Cardiac septum (tissue), 1 donor: ENCODE measurements at regions not wholly inside any gene's neighbourhood (a gene's known extent, or its start where the extent isn't known, plus 50 kb on each side); places are given as distances from the start of the nearest gene placed in this dataset.
"Not testable (repeated sequence)": the region's sequence is repeated elsewhere in the genome, so short reads cannot be mapped to it uniquely, and the experiment has no call there.

ENCODE experiments used
- DNase-seq: peaks from one replicate; pipeline ENCODE4 v3.0.0-alpha.2; 2020; ENCODE audit warnings: low spot score
- intact Hi-C: fragments of 100-400 bp; cut with DNase I; formaldehyde crosslinking; loops from one replicate; pipeline ENCODE4 v1.14.0; 2022
- donor health status: DM: no; HTN: no; CAD: no.

- intact Hi-C loops: no loop called here
- no peak for DNase-seq
These were observed 287.3 kb upstream of the DDI1 start for GRCh38 chr11:103749158-103749557.

- DNase-seq: no peak
- intact Hi-C loops: no loop called here
These were observed 267.6 kb upstream of the DDI1 start for GRCh38 chr11:103768816-103769215.

GRCh38 chr11:103773059-103773458 lies 263.4 kb upstream of the DDI1 start:
- DNase-seq: no peak
- intact Hi-C loops: no loop called here

DNA sequence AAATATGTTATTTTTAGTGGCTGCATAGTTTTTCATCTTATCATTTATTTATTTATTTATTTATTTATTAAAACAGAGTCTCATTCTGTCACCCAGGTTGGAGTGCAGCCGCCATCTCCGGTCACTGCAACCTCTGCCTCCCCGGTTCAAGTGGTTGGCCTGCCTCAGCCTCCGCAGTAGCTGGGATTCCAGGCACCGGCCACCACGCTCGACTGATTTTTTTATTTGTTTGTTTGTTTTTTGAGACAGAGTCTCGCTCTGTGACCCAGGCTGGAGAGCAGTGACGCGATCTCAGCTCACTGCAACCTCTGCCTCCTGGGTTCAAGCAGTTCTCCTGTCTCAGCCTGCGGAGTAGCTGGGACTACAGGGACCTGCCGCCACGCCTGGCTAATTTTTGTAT lies 262.9 kb upstream of the DDI1 start:
- intact Hi-C loops: no loop called here
- no peak for DNase-seq

DNA sequence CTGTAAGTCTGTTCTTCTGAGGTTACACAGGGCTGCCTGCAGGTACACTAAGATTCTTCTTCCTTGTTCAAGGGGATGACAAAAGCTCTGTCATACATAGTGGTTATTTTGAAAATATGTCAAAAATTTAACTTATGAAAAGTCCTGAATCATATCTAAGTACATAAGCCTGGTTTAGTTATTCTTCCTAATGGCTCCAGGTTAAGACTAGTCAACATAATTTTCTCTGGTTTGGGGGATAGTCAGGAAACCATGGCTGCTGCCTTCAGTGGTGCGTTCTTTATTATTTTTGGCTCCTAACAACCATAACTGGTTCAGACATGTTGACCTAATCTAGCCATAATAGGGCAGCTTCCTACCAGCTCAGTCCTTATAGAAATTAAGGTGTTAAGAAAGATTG lies 257.4 kb upstream of the DDI1 start:
- intact Hi-C loops: no loop called here

DNA sequence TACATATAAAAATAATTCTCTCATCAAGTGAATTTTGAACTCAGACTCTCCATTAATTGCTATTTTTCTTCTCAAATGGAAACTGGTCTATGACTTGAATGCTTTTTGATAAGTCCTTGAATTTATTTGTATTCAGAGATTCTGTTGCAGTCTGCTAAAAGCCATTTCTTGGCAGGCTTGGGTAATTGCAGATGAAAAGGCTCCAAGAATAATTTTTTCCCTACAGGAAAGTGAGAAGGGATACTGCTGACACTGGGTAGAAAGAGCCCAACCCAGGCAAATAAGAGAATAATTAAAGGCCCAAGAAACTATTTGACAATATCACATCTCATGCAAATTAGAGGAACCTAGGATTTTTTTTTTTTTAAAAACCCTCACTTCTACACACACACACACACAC lies 246.5 kb upstream of the DDI1 start:
- intact Hi-C loops: no loop called here

More for the DNA sequence above, 257.4 kb upstream of the DDI1 start:
- DNase-seq: no peak

DNA sequence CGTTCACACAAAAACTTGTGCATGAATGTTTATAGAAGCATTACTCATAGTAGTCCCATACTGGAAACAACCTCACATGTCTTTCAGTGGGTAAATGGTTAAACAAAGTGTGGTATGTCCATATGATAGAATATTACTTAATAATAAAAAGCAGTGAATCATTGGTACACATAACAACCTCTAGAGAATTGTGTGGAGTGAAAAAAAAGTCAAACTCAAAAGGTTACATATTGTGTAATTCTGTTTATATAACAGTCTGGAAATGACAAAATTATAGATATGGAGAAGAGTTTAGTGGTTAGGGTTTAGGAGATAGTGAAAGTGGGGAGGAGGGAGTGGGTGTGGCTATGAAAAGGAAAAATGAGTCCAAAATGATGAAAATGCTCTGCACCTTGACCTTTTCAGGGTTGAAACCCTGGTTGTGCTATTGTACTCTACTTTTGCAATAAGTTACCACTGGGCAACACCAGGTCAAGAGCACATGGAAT lies 243.4 kb upstream of the DDI1 start:
- no peak for DNase-seq
- intact Hi-C loops: no loop called here

More for the DNA sequence above, 246.5 kb upstream of the DDI1 start:
- DNase-seq: no peak

GRCh38 chr11:103794262-103794661 lies 242.2 kb upstream of the DDI1 start:
- intact Hi-C loops: no loop called here

GRCh38 chr11:103798026-103798425 lies 238.4 kb upstream of the DDI1 start:
- no peak for DNase-seq
- intact Hi-C loops: loop anchor here (2.0 to 5.0 kb wide), 2 partner anchors 73 to 116 kb away; no protein-coding TSS in a partner anchor

More at GRCh38 chr11:103794262-103794661, 242.2 kb upstream of the DDI1 start:
- no peak for DNase-seq

GRCh38 chr11:103798446-103798845 lies 238.0 kb upstream of the DDI1 start:
- intact Hi-C loops: loop anchor here (2.0 to 5.0 kb wide), 2 partner anchors 72 to 116 kb away; no protein-coding TSS in a partner anchor
- DNase-seq: no peak

DNA sequence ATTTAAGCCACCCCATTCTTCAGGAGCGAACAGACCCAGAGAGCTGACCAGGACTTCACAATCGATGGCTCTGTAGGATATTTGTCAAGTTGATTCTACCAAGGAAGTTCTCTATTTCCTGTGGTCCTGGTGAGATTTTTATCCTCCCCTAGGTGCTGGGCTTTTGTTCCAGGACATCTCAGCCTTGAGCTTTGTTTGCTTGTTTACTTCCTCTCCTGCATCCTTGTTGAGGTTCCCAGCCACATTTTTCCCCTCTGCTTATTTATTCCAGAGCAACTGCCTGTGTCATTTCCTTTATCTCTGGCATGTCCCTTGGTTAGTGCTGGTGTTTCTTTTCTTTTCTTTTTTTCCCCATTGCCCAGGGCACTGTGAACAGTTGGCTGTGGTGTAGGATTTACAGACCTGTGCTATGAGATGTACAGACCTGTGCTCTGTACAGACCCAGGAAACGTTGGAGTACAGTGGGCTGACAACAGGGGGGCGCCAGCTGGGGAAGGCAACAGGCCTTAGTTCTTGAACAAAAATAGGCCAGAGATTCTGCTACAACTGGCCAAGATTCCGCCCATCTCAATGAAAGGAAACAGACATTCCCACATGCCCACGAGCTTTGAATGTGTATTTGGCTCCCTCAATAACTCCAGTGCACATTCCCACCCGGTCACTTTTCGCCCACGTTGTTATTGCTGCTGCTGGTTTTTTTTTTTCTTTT lies 235.9 kb upstream of the DDI1 start:
- DNase-seq: peak; percentile 79
- intact Hi-C loops: loop anchor here (5.0 to 10.0 kb wide), 3 partner anchors 54 to 147 kb away; no protein-coding TSS in a partner anchor

DNA sequence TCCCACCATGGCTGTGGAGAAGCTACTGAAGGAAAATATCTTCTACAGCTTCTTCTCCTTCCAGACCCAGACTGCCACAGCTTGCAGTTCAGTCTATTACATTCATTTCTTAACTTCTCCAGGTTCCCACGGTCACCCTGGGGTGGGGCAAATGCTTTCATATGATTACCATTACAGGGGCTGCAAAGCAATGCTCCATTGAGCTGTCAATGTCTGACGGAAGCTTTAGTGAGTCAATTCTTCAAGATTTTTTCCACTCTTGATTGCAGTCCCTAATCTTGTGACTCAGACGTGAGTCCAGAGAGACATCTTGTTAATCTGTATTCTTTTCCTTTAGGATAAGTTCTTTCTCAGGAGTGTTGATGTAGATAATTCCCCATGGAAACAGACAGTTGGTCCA lies 233.4 kb upstream of the DDI1 start:
- DNase-seq: no peak
- intact Hi-C loops: loop anchor here (5.0 to 10.0 kb wide), 3 partner anchors 52 to 144 kb away; no protein-coding TSS in a partner anchor

- intact Hi-C loops: loop anchor here (5.0 to 10.0 kb wide), 2 partner anchors 49 to 357 kb away; partner anchors contain the start of gene PDGFD
- no peak for DNase-seq
These were observed 230.8 kb upstream of the DDI1 start for GRCh38 chr11:103805688-103806009.

GRCh38 chr11:103806130-103806895 lies 230.1 kb upstream of the DDI1 start:
- intact Hi-C loops: loop anchor here (5.0 to 10.0 kb wide), 2 partner anchors 48 to 356 kb away; partner anchors contain the start of gene PDGFD
- no peak for DNase-seq

DNA sequence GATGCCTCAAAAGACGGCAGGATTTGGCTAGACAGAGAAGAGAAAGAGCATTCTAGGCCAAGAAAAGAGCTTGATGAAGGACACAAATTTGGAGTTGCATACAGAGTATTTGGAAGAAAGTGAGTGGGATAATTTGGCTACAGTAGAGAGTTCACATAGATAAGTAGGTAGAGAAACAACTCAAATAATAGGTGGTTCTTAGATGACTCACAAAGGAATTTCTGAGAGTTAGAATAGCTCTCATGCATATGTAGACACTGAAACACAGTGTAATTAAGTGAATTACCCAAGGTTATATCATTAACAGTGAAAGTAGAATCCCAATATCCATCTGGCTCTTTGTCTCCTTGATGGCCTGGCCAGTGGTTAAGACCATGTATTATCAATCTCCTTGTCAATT lies 228.6 kb upstream of the DDI1 start:
- no peak for DNase-seq
- intact Hi-C loops: loop anchor here (5.0 to 10.0 kb wide), 2 partner anchors 47 to 354 kb away; partner anchors contain the start of gene PDGFD

DNA sequence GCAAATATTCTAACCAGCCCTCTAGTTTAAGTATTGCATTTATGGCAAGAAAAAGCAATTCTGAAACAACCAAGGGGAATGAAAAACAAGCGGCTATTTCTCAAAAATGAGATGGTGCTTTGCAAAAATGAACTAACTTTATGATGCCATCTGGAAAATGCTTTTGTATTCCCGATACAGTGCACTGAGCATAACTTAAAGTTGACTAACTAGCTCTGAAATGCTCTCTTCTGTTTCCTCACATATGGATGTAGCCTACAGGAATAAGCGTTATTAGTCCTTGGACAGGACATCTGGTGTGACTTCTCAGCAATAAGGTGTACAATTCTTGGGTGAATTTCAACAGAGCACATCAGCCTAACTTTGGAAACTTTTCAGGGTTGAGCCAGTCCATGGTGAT lies 228.2 kb upstream of the DDI1 start:
- DNase-seq: no peak
- intact Hi-C loops: loop anchor here (5.0 to 10.0 kb wide), 2 partner anchors 47 to 354 kb away; partner anchors contain the start of gene PDGFD

DNA sequence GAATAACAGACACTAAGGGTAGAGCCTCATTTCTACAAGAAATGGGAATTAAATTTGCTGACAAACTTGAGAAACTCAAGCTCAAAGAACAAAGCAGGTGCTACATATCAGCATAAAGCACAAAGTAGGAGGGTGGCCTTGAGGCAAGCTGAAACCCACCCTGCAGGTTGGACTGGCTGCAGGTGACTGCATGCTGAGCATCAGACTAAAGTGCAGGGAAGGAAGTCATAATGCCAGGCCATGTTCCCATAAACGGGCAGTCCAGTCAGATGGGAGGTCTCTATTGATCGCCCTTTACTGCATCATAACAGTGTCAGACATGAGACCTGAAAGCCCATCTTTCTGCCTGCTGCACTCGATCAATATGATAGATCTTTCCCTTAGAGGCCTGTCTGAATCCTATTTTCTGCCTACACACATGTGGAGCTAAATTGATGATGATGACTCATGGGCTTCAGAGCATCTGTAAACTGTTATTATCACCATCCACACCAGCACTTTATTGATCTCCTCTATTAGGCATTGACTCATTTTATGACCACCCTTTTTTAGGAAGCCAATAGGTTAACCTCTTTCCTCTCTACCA lies 224.5 kb upstream of the DDI1 start:
- intact Hi-C loops: no loop called here
- DNase-seq: no peak

GRCh38 chr11:103812680-103813079 lies 223.8 kb upstream of the DDI1 start:
- intact Hi-C loops: no loop called here

DNA sequence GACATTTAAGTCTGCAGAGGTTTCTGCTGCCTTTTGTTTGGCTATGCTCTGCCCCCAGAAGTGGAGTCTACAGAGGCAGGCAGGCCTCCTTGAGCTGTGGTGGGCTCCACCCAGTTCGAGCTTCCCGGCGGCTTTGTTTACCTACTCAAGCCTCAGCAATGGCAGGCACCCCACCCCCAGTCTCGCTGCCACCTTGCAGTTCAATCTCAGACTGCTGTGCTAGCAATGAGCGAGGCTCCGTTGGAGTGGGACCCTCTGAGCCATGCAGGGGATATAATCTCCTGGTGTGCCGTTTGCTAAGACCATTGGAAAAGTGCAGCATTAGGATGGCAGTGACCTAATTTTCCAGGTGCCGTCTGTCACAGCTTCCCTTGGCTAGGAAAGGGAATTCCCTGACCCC lies 216.1 kb upstream of the DDI1 start:
- intact Hi-C loops, DNase-seq: not testable (repeated sequence)

More at GRCh38 chr11:103812680-103813079, 223.8 kb upstream of the DDI1 start:
- DNase-seq: no peak

- intact Hi-C loops: no loop called here
- DNase-seq: no peak
These were observed 212.3 kb upstream of the DDI1 start for GRCh38 chr11:103824116-103824515.
